IPS DF 4.7 (cell line): ENCODE measurements at regions not wholly inside any gene's neighbourhood (a gene's known extent, or its start where the extent isn't known, plus 50 kb on each side); places are given as distances from the start of the nearest gene placed in this dataset.

Experiments
- DNase-seq: peaks from one replicate; pipeline ENCODE4 v3.0.0-alpha.2; 2013; ENCODE audit warnings: low spot score; ENCODE audit errors: extremely low read depth

DNA sequence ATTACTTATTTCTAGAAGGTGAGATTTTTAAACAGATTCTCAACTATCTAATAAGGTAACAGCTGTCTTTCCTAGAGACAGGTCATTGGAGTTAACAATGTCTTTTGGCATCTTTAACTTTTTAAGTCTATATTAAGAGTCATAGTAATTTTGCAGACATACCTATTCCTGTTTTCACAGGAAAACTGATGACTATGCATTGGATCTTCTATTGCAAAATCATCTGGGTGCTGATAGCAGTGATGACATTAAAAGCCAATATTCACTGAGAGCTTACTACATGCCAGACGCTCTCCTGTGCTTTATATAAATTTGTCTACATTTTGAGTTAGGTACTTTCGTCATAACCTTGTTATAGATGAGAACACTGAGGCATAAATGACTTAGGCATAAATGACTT is 462.4 kb upstream of the MARCKS start:
- no peak for DNase-seq

- DNase-seq: no peak
Observed at GRCh38 chr6:113396730-113397129, 460.4 kb upstream of the MARCKS start.

DNA sequence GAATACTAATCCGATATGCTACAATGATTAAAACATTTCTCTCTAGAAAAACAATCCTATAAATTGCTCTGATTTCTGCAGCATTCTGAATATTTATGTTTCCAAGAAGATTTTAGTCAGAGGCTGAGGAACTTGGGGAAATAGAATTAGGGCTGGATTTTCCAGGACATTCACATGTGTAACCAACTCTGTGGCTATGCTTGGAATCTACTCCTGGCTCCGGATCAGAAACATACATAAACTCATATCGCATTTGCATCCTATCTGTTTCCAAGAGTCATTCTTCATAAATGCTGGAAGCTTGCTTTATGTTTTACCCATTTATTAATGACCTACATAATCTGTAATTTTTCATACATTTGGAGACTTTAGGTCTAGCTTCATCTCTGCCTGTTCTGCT is 459.9 kb upstream of the MARCKS start:
- DNase-seq: no peak

DNA sequence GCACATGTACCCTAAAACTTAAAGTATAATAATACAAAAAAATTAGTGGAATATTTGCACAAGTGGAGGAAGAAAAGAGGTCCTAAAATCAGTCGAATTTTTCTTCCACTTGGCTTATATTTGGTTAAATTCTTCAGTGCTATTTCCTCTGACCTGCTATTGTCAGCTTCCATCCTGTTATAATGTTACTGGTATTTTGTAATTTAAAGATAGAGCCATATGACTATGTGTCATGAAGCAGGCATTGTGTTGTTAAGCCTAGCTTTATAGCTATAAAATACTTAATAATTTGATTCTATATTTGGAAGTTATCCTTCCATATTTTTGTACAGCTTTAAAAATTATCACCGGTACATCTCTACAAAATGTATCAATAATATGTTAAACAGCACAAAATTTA is 455.9 kb upstream of the MARCKS start:
- no peak for DNase-seq

- no peak for DNase-seq
Observed at GRCh38 chr6:113402544-113402943, 454.6 kb upstream of the MARCKS start.

DNA sequence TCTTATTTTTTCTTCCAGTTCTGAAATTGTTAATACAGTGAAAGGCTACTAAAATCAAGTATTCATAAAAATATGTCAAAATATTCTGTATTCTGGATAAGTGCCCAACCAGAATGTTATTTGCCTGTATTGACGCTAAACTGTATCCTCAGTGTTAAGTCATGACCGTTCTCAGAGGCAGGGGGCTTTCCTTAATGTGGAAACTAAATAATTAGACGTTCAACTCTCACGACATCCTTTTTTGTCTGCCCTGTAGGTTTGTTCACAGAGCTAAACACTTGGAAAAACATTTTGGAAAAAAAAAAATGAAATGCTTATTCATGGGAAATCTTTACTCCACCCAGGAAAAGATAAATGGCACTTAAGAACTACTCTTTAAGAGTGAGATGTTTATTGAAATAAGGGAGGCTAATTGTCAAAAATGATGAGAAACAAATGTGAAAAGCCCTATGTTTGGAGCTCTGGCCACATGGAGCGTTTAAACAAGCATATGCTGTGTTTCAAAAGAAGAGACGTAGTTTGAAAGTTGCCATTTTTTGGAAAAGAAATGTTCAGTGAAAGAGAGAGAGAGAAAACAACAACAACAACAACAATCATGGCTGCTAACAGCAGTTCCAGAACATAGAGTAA is 453.1 kb upstream of the MARCKS start:
- no peak for DNase-seq

GRCh38 chr6:113405326-113406047 is 451.7 kb upstream of the MARCKS start:
- DNase-seq: no peak

DNA sequence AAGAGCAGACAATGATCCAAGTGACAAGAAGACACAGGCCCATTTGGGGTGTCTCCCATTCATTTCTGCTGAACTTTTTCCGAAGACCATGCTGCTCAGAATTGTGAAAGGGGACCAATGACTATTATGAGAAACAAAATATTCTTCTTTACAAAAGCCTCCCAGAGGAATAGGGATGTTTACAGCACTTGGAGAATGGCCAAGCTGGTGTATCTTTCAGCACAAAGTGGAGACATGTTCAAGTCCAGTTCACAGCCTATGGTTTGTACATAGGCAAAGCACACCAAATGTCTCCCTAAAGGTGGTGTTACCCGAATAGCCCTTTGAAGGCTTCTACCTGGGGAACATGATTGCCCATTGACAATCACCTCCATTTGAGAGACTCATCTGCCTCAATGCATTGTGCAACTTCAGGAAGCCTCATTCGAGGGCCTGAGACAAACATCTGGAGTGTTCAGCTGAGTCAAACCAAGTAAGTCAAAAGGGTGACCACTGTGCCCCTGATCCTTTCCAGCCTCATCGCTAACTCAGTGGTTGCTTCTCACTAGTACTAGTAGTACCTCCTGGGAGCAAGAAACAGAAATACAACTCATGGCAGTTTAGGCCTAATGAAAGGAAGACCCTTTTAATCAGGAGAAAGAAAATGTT is 451.0 kb upstream of the MARCKS start:
- no peak for DNase-seq

GRCh38 chr6:113411011-113411410 is 446.1 kb upstream of the MARCKS start:
- DNase-seq: no peak

DNA sequence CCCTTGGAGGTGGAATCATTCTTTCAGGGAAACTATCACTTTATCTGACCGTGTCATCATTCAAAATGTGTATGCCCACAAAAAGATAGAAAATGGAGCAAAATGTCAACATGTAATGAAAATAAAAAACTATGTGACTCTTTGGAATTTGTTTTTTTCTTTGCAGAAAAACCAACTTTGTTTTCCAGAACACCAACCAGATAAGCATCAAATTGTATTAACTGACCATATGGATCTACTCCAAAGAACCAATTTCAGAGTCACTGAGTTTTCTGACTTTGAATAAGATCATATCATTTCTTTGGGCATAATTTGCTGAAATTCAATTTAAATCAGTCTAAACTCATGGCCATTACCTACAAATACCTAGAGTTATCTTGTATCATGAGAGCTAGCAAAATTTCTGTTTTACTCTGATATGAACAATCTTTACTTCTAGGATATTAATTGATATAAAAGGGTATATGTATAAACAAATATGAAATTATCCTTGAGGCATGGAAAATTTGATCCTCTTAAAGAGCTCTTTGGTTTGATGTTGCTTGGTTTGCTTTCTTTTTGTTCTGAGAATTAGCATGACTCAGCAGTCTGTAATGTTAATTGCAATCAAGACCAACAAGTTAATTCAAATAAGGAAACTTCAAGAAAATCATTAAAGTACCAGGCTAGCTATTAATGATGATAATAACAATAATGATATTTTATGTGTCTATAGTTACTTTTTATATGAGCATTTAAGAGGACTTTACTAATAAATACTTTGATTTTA is 444.4 kb upstream of the MARCKS start:
- no peak for DNase-seq

GRCh38 chr6:113414511-113414910 is 442.6 kb upstream of the MARCKS start:
- no peak for DNase-seq

DNA sequence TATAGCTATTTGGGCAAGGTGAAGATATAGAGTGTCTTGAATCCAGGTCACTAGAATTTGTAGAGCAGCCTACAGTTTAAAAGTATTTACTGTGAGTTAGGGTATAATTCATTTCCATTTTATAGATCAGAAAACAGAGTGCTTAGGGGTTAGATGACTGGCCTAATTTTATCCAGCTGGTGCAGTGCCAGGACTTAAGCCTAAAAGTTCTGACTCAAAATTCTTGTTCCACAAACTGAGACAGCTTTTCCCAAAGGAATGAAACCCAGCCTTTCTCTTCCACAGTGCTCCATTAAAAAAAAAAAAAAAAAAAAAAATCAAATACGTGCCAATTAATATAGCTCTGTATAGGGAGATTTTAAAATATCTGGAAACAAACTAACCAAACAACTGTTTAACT is 441.0 kb upstream of the MARCKS start:
- no peak for DNase-seq

DNA sequence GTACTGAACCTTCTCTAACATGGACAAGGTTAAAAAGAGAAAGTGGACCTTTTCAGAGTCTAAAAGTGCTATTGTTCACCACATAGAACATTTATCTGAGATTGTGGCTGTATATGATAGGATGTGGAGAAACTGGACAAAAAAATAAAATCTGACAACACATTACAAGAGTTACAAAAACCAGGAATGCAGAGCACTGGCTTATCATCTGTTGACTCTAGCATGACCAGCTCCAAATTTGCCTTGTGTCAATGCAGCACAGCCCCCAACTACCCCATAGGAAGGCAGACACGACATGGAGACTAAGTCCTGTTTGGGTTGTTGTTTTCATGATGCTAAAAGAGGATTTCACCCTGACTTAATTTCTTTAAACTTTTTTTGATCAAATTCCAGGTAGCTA is 436.9 kb upstream of the MARCKS start:
- DNase-seq: no peak

DNA sequence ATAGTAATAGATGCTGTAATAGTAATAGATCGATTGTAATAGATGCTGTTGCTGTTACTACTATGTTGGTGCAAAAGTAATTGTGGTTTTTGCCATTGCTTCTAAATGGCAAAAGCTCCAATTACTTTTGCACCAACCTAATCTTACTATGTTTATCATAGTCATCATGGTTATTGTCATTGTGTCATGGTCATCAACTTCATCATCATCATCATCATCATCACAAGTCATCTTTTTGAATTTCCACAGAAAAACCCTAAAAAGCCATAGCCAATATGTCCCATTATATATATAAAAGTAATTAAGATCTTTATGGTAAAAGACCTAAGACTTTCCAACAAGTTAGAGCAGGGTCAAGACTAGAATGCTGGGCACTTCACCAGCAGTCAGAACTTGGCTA is 435.1 kb upstream of the MARCKS start:
- DNase-seq: no peak

DNA sequence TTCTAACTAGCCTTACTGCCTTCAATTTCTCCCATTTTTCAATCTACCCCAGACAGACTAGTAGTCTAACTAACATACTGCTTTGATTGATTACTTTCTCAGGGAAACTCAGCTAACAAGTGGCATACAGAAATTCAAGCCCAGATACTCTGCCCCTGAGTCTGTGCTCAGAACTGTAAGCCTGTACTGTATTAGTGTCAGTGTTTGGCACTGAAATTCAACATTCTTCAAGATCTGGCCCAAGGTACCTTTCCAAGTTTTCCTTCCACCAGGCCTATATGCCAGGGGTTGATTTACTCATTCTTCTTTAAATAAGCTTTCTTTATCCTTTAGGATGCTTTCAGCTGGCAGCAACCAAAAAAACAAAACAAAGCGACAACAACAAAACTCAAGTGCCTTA is 433.2 kb upstream of the MARCKS start:
- no peak for DNase-seq

- no peak for DNase-seq
Observed at GRCh38 chr6:113425977-113426660, 431.0 kb upstream of the MARCKS start.

DNA sequence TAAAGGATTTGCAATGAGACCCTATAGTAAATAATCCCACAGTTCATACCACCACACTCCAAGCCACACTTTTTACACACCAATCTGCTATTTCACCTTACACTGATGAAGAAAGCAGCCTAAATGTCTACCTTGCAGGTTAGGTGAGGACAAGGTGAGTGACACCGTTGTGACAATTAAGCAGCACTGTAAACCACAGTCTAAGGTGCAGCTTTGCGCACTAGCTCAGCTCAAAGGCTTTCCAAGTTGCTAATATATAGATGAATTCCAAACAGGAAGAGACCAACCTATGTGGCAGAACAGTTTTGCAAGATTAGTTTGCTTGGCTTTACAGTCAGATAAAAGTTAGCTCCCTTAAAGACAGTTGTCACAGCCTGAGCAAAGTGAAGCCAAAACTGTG is 429.5 kb upstream of the MARCKS start:
- DNase-seq: no peak

DNA sequence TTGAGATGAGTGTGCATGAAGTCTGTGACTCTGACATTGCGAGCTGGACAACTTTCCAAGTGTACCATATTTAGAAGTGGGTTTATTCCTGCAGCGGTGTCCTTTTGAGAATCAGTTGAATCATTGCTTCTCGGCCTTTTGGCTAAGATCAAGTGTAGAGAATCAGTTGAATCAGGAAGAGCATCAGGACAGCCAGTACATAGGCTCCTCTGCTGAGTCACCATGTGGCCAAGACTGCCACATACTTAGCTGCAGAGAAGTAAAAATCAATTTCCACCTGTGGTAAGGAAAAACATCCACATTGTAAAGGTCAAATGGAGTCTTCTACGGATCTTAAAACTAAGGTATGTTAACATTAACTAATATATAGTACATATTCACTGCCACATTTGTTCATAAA is 428.4 kb upstream of the MARCKS start:
- no peak for DNase-seq

- no peak for DNase-seq
Observed at GRCh38 chr6:113432521-113433334, 424.4 kb upstream of the MARCKS start.

GRCh38 chr6:113433335-113433991 is 423.7 kb upstream of the MARCKS start:
- no peak for DNase-seq
